SH-SY5Y (cell line): ENCODE measurements at regions not wholly inside any gene's neighbourhood (a gene's known extent, or its start where the extent isn't known, plus 50 kb on each side); places are given as distances from the start of the nearest gene placed in this dataset.

ENCODE experiments used
- GATA2 ChIP-seq: IDR thresholded peaks from 2 replicates; pipeline ENCODE4 v1.6.1; 2011; ENCODE audit warnings: mild to moderate bottlenecking, low read depth, low read length
- GATA3 ChIP-seq: IDR thresholded peaks from 2 replicates; pipeline ENCODE4 v1.6.1; 2011; ENCODE audit warnings: low read depth, mild to moderate bottlenecking, low read length, moderate library complexity

DNA sequence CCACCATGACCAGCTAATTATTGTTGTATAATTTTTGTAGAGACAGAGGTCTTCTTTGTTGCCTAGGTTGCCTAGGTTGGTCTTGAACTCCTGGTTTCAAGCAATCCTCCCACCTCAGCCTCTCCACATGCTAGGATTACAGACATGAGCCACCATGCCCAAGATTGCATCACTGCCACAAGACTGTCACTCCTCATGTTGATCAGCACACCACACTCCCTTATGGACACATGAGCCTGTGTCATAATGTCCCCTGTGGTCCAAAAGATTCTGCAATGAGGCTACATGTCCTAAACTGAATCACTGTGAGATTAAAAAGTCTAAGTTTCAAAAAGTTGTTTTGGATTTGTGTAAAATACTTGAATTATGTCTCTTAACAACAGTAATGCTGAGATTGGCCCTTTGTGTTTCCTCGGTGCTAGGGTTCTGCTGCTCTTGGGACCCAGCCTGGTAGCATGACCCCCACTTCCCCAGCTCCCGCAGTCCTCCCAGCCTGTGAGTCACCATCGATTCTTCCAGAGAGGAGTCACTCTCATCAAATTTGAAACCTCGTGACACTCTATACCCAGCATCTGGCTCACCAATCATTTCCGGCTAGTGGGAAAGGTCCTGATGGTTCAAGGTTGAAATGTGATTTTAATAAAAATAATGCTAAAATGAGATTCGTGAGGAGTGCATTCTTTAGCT is 890.9 kb downstream of the VRK1 start:
- TF ChIP-seq GATA2 (no peak), GATA3 (no peak)
